ENCODE measurements at regions not wholly inside any gene's neighbourhood (a gene's known extent, or its start where the extent isn't known, plus 50 kb on each side); places are given as distances from the start of the nearest gene placed in this dataset.

GRCh38 chr5:25649628-25650265, 1005.0 kb upstream of the CDH10 start:
- no peaks in the 10 kb centered on the region for H3K27me3 Mint-ChIP-seq (ENCODE audit: low read depth)
- intact Hi-C loops (cut with micrococcal nuclease) = no loop called here
- no peak for DNase-seq
- CTCF ChIA-PET = no interaction called here
- H3K9me3 Mint-ChIP-seq = peaks cover 25% of the 10 kb centered on the region
- no peak overlapping the region for H3K27ac Mint-ChIP-seq
- no peak overlapping the region for H3K4me3 Mint-ChIP-seq
- no peaks in the 10 kb centered on the region for H3K4me1 Mint-ChIP-seq (ENCODE audit: low read depth)
- peaks cover 3% of the 10 kb centered on the region for H3K36me3 Mint-ChIP-seq (ENCODE audit: low read depth)

DNA sequence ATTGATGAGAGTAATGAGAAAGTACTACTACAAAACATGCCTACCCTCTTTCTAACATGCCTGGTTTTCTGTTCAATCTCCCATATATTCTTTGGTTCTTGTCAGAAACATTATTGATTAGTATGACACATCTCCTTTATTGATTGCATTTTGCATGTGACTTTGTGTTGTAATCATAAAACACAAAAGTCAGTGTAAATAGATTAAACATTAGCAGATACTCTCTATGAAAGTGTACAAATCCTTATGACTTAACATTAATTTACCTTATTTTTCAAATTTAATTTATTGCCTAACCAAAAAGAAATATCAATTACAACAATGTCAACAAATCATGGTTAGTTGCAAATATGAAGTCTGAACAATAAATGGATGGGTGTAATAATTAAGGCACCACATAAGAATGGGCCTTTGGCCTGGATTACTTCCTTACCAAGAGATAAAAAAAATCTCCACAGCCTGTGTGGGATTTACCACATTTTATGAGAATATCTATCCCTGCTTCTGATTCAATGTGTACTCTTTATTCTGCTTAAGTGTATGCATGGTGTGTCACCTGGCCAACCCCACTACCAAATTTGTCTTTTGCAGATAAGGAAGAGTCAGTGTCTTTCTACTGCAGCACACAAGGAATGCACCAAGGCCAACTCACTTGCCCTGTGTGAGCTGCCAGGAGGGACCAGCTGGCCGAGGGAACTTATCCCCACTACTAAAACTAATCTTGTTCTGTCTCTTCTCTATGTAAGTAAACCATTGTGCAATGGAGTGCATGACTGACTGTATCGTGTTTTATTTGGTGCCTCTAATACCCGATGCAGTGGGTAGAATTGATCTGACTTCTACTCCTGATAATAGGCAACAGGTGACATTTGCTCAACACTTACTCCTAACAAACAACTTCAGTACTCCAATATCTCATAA, 1001.9 kb upstream of the CDH10 start:
- Mint-ChIP-seq H3K4me1 (ENCODE audit: low read depth) (no peaks in the 10 kb centered on the region), H3K9me3 (peaks cover 19% of the 10 kb centered on the region), H3K27ac (no peak overlapping the region), H3K27me3 (ENCODE audit: low read depth) (no peaks in the 10 kb centered on the region), H3K36me3 (ENCODE audit: low read depth) (no peaks in the 10 kb centered on the region), H3K4me3 (no peak overlapping the region)
- intact Hi-C loops (cut with micrococcal nuclease) = no loop called here
- no peak for DNase-seq
- CTCF ChIA-PET = no interaction called here

- no peak overlapping the region for H3K4me3 Mint-ChIP-seq
- H3K36me3 Mint-ChIP-seq (ENCODE audit: low read depth) = no peaks in the 10 kb centered on the region
- H3K9me3 Mint-ChIP-seq = peaks cover 10% of the 10 kb centered on the region
- no peak overlapping the region for H3K27ac Mint-ChIP-seq
- no peaks in the 10 kb centered on the region for H3K4me1 Mint-ChIP-seq (ENCODE audit: low read depth)
- no peaks in the 10 kb centered on the region for H3K27me3 Mint-ChIP-seq (ENCODE audit: low read depth)
- CTCF ChIA-PET = no interaction called here
- intact Hi-C loops (cut with micrococcal nuclease) = no loop called here
- DNase-seq = no peak
Observed at GRCh38 chr5:25641124-25641523, 996.3 kb upstream of the CDH10 start.

- Mint-ChIP-seq H3K27ac (no peak overlapping the region), H3K27me3 (ENCODE audit: low read depth) (no peaks in the 10 kb centered on the region), H3K4me3 (no peak overlapping the region), H3K36me3 (ENCODE audit: low read depth) (no peaks in the 10 kb centered on the region), H3K4me1 (ENCODE audit: low read depth) (no peaks in the 10 kb centered on the region), H3K9me3 (peaks cover 6% of the 10 kb centered on the region)
- CTCF ChIA-PET = no interaction called here
- no peak for DNase-seq
- intact Hi-C loops (cut with micrococcal nuclease) = no loop called here
Observed at GRCh38 chr5:25619273-25619672, 974.5 kb upstream of the CDH10 start.

DNA sequence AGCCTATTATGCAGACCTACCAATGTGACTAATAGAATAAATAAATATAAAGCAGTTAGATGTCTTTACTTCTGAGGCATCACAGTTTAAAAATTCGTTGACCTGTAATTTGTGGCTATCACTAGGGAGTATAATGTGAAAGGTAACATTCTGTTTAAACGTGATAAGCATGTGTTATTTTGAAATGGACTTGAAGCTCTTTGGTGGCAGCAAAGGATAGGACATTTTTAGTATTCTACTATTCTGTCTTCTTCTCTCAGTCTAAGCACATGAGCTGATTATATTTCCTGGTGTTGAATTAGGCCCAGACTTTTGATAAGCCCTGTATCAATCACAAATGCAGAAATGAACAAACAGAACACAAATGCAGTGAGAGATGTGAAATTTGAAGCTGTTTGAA, 974.0 kb upstream of the CDH10 start:
- no peak for DNase-seq
- Mint-ChIP-seq H3K27me3 (ENCODE audit: low read depth) (no peaks in the 10 kb centered on the region), H3K4me1 (ENCODE audit: low read depth) (no peaks in the 10 kb centered on the region), H3K36me3 (ENCODE audit: low read depth) (no peaks in the 10 kb centered on the region), H3K9me3 (peaks cover 6% of the 10 kb centered on the region), H3K4me3 (no peak overlapping the region), H3K27ac (no peak overlapping the region)
- intact Hi-C loops (cut with micrococcal nuclease) = no loop called here
- CTCF ChIA-PET = no interaction called here

GRCh38 chr5:25614466-25614865, 969.7 kb upstream of the CDH10 start:
- Mint-ChIP-seq H3K27me3 (ENCODE audit: low read depth) (no peaks in the 10 kb centered on the region), H3K4me3 (no peak overlapping the region), H3K36me3 (ENCODE audit: low read depth) (no peaks in the 10 kb centered on the region), H3K9me3 (peaks cover 7% of the 10 kb centered on the region), H3K4me1 (ENCODE audit: low read depth) (no peaks in the 10 kb centered on the region), H3K27ac (no peak overlapping the region)
- CTCF ChIA-PET = no interaction called here
- DNase-seq = no peak
- intact Hi-C loops (cut with micrococcal nuclease) = no loop called here

DNA sequence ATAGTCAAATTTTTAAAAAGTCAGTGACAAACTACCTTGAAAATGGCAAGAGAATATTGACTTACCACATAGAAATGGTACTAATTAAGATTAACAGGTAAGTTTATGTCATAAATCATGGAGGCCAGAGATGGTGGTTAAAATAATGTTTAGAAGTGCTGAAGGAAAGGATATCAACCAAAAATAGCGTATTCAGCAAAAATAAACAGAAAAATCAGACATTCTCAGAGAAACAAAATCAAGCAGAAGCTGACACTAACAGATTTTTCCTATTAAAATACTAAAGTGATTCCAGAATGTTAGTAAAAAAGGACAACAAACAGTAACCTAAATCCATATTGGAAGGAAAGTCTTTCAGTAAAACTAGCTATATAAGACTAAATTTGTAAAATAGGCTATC, 959.9 kb upstream of the CDH10 start:
- no peaks in the 10 kb centered on the region for H3K36me3 Mint-ChIP-seq (ENCODE audit: low read depth)
- intact Hi-C loops (cut with micrococcal nuclease) = no loop called here
- no peak overlapping the region for H3K27ac Mint-ChIP-seq
- H3K27me3 Mint-ChIP-seq (ENCODE audit: low read depth) = no peaks in the 10 kb centered on the region
- H3K4me3 Mint-ChIP-seq = no peak overlapping the region
- CTCF ChIA-PET = no interaction called here
- no peak for DNase-seq
- no peaks in the 10 kb centered on the region for H3K4me1 Mint-ChIP-seq (ENCODE audit: low read depth)
- peaks cover 6% of the 10 kb centered on the region for H3K9me3 Mint-ChIP-seq

DNA sequence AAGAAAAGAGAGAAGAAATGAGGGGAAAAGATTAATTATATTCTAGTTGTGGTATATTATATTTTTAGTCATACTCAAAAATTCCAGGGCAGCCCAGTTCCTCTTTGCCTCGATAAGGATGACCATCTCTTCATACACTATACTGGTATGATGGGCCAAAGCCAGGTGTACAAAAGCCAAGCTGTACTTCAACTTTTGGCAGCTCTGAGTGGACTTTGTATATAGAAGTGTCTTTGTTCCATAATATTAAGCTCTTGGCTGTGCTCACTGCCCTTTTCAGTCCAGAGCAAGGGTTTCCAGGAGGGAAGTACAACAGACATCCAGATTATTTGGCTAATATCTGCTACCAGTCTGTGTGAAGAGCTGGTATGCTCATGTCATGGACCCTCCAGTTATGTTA, 934.3 kb upstream of the CDH10 start:
- H3K36me3 Mint-ChIP-seq (ENCODE audit: low read depth) = no peaks in the 10 kb centered on the region
- CTCF ChIA-PET = no interaction called here
- no peak overlapping the region for H3K4me3 Mint-ChIP-seq
- H3K27ac Mint-ChIP-seq = no peak overlapping the region
- intact Hi-C loops (cut with micrococcal nuclease) = no loop called here
- H3K27me3 Mint-ChIP-seq (ENCODE audit: low read depth) = no peaks in the 10 kb centered on the region
- H3K4me1 Mint-ChIP-seq (ENCODE audit: low read depth) = no peaks in the 10 kb centered on the region
- no peak for DNase-seq
- H3K9me3 Mint-ChIP-seq = peaks cover 8% of the 10 kb centered on the region

DNA sequence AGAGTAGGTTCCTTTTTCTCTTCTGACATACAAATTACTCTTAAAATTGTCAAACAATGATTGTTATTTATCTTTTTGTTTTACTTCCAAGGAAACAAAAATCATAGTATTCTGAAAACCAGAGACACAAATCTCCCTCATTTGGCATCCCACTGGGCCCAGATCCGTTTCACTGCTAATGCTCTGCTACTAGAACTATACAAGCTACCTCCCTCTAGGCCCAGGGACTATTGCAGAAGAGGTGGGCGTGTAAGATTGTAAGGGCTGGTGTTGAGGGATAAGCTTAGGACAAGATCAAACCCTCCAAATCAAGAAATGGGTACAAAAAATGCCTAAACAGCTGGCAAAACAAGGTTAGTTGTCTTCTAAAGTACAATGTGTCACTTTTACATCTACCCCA, 928.9 kb upstream of the CDH10 start:
- Mint-ChIP-seq H3K27ac (no peak overlapping the region), H3K4me3 (no peak overlapping the region), H3K27me3 (ENCODE audit: low read depth) (no peaks in the 10 kb centered on the region), H3K36me3 (ENCODE audit: low read depth) (no peaks in the 10 kb centered on the region), H3K9me3 (peaks cover 9% of the 10 kb centered on the region), H3K4me1 (ENCODE audit: low read depth) (peaks cover 2% of the 10 kb centered on the region)
- no peak for DNase-seq
- intact Hi-C loops (cut with micrococcal nuclease) = no loop called here
- CTCF ChIA-PET = interaction anchor here (0.6 kb wide), 1 partner anchor 44 kb away, joined by 3 read pairs; no protein-coding TSS in a partner anchor

DNA sequence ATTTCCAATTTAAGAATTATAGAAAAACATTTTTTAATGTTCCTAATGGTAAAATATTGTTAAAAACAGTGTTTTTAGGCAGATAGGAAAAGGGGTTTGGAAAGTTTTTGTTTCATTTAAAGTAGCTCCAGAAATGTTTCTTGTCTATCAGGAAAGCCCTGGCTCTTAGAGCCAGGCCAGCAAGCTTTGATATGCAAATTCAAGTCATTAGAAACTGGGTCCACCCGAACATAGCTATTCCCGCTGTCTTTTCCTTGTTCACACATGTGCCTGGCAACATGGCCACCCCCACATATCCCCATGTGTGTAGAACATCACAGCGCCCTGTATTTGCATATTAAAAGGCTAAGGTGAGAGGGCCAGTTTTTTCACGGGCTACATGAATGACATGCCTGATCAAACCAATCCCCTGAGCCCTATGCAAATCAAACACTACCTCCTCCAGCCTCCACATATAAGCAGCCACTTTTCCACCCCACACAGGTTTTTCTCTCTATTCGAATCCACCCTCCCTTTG, 925.3 kb upstream of the CDH10 start:
- peaks cover 4% of the 10 kb centered on the region for H3K9me3 Mint-ChIP-seq
- DNase-seq = no peak
- no peaks in the 10 kb centered on the region for H3K36me3 Mint-ChIP-seq (ENCODE audit: low read depth)
- peaks cover 2% of the 10 kb centered on the region for H3K4me1 Mint-ChIP-seq (ENCODE audit: low read depth)
- H3K4me3 Mint-ChIP-seq = no peak overlapping the region
- CTCF ChIA-PET = no interaction called here
- H3K27me3 Mint-ChIP-seq (ENCODE audit: low read depth) = no peaks in the 10 kb centered on the region
- H3K27ac Mint-ChIP-seq = no peak overlapping the region
- intact Hi-C loops (cut with micrococcal nuclease) = no loop called here

DNA sequence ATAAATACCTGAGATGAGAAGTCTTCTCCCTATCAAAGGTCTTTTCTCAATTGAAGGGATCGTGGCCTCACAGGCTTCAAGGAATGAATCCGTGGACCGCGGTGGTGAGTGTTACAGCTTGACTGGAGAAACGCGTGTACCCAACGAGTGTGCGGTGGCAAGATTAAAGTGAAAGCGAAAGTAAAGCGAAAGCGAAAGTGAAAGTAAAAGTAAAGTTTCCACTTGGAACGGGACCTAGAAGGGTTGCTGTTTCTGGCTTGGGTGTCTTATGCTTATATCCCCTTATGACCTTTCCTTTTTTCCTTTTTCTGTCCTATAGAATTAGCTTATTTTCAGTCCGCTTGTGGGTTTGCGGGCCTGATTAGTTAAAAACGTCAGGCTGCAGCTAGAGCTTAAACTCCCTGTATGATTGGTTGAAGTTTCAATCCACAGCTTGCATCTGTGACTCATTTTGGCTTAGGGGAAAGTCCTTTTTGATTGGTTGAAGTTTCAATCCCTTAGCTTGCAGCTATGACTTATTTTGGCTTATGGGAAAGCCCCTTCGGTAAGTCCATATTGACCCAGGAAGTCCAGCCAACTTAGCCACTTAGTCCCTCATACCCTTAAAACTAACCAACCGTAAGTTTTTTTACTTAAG, 924.3 kb upstream of the CDH10 start:
- CTCF ChIA-PET = no interaction called here
- no peaks in the 10 kb centered on the region for H3K36me3 Mint-ChIP-seq (ENCODE audit: low read depth)
- intact Hi-C loops (cut with micrococcal nuclease) = no loop called here
- H3K27me3 Mint-ChIP-seq (ENCODE audit: low read depth) = no peaks in the 10 kb centered on the region
- peaks cover 2% of the 10 kb centered on the region for H3K4me1 Mint-ChIP-seq (ENCODE audit: low read depth)
- H3K27ac Mint-ChIP-seq = no peak overlapping the region
- peaks cover 8% of the 10 kb centered on the region for H3K9me3 Mint-ChIP-seq
- no peak overlapping the region for H3K4me3 Mint-ChIP-seq
- no peak for DNase-seq

DNA sequence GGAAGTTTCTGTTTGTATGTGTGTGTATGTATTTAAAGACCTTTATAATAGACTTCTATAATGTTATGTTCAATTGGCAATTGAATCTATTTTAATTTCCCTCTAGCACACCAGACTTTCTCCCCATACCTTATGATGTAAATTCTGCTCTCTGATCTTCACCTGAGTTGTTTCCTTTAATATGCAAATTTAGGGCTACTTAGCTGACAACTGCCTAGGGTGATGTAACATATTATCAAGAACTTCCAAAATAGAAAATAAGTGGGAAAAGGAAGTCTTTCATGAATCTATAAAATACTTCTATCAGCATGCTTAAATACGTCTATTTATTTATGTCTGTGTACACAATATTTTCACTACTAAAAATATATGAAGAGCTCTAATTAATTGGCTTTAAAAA, 923.5 kb upstream of the CDH10 start:
- Mint-ChIP-seq H3K36me3 (ENCODE audit: low read depth) (no peaks in the 10 kb centered on the region), H3K27ac (no peak overlapping the region), H3K4me1 (ENCODE audit: low read depth) (peaks cover 2% of the 10 kb centered on the region), H3K4me3 (no peak overlapping the region), H3K27me3 (ENCODE audit: low read depth) (no peaks in the 10 kb centered on the region), H3K9me3 (peaks cover 10% of the 10 kb centered on the region)
- no peak for DNase-seq
- CTCF ChIA-PET = no interaction called here
- intact Hi-C loops (cut with micrococcal nuclease) = no loop called here

- intact Hi-C loops (cut with micrococcal nuclease) = no loop called here
- Mint-ChIP-seq H3K4me3 (no peak overlapping the region), H3K27me3 (ENCODE audit: low read depth) (no peaks in the 10 kb centered on the region), H3K9me3 (peaks cover 10% of the 10 kb centered on the region), H3K27ac (no peak overlapping the region), H3K4me1 (ENCODE audit: low read depth) (peaks cover 2% of the 10 kb centered on the region), H3K36me3 (ENCODE audit: low read depth) (no peaks in the 10 kb centered on the region)
- DNase-seq = no peak
- CTCF ChIA-PET = no interaction called here
Observed at GRCh38 chr5:25567881-25568280, 923.1 kb upstream of the CDH10 start.

All from activated naive CD4-positive, alpha-beta T cell treated with anti-CD3 and anti-CD28 coated beads for 36 hours (primary cell).